Activated T-helper 1 cell treated with Interleukin-2 at 50 U/mL for 16 hours (primary cell): ENCODE measurements at regions not wholly inside any gene's neighbourhood (a gene's known extent, or its start where the extent isn't known, plus 50 kb on each side); places are given as distances from the start of the nearest gene placed in this dataset.

Experiments
- DNase-seq: peaks from one replicate; pipeline ENCODE4 v3.0.0-alpha.2; 2020; ENCODE audit warnings: low read depth

- DNase-seq: no peak
Observed at GRCh38 chr7:15855525-15856109, 169.1 kb upstream of the MEOX2 start.

- DNase-seq: no peak
Observed at GRCh38 chr7:15854841-15855524, 168.5 kb upstream of the MEOX2 start.

- DNase-seq: no peak
Observed at GRCh38 chr7:15853832-15854470, 167.5 kb upstream of the MEOX2 start.

GRCh38 chr7:15851201-15851600 lies 164.7 kb upstream of the MEOX2 start:
- no peak for DNase-seq

- no peak for DNase-seq
Observed at GRCh38 chr7:15848901-15849300, 162.4 kb upstream of the MEOX2 start.

GRCh38 chr7:15848362-15848761 lies 161.9 kb upstream of the MEOX2 start:
- DNase-seq: no peak

- no peak for DNase-seq
Observed at GRCh38 chr7:15845868-15846267, 159.4 kb upstream of the MEOX2 start.

- no peak for DNase-seq
Observed at GRCh38 chr7:15845461-15845860, 159.0 kb upstream of the MEOX2 start.

- no peak for DNase-seq
Observed at GRCh38 chr7:15839416-15840100, 153.1 kb upstream of the MEOX2 start.

GRCh38 chr7:15838265-15838664 lies 151.8 kb upstream of the MEOX2 start:
- DNase-seq: no peak

- DNase-seq: no peak
Observed at GRCh38 chr7:15837306-15837950, 150.9 kb upstream of the MEOX2 start.

GRCh38 chr7:15836651-15837050 lies 150.2 kb upstream of the MEOX2 start:
- DNase-seq: no peak

- no peak for DNase-seq
Observed at GRCh38 chr7:15836041-15836440, 149.6 kb upstream of the MEOX2 start.

- no peak for DNase-seq
Observed at GRCh38 chr7:15834446-15834845, 148.0 kb upstream of the MEOX2 start.

- no peak for DNase-seq
Observed at GRCh38 chr7:15832996-15833395, 146.5 kb upstream of the MEOX2 start.

GRCh38 chr7:15831606-15832005 lies 145.1 kb upstream of the MEOX2 start:
- no peak for DNase-seq

- no peak for DNase-seq
Observed at GRCh38 chr7:15829691-15830090, 143.2 kb upstream of the MEOX2 start.

- DNase-seq: no peak
Observed at GRCh38 chr7:15828881-15829280, 142.4 kb upstream of the MEOX2 start.

- DNase-seq: no peak
Observed at GRCh38 chr7:15821484-15822427, 135.3 kb upstream of the MEOX2 start.

- no peak for DNase-seq
Observed at GRCh38 chr7:15820319-15820718, 133.8 kb upstream of the MEOX2 start.

- no peak for DNase-seq
Observed at GRCh38 chr7:15816835-15817426, 130.4 kb upstream of the MEOX2 start.
